ENCODE measurements at regions not wholly inside any gene's neighbourhood (a gene's known extent, or its start where the extent isn't known, plus 50 kb on each side); places are given as distances from the start of the nearest gene placed in this dataset.

DNA sequence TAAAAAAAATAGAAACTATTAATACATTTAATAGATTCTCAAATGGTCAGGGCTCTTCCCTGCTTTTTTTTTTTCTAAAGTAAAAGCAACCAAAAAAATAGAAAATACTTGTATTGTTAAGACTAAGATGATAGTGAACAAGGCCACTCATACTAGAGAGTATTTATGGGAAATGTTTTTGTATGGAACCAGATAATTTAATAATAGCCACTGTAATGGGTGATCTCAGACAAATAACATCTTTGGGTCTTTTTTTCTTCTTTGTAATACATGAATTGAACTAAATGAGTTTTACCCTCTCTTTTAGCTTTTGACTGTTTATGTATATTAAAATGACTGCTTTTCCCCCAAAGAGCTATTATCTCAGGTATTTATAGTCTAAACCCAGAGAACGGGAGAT is 92.1 kb upstream of the ELOVL6 start:
- Histone ChIP-seq H3K9me3 (ENCODE audit: control insufficient read depth, low read depth, low read length) (no peaks in the 10 kb centered on the region), H3K27me3 (ENCODE audit: control insufficient read depth, insufficient read depth, low read length) (no peaks in the 10 kb centered on the region), H3K27ac (ENCODE audit: low read length) (no peak overlapping the region), H3K4me3 (ENCODE audit: low read length) (no peak overlapping the region), H3K4me1 (ENCODE audit: control insufficient read depth, insufficient read depth, low read length) (no peaks in the 10 kb centered on the region), H3K36me3 (ENCODE audit: control insufficient read depth, insufficient read depth, low read length) (no peaks in the 10 kb centered on the region)
- DNase-seq: no peak
- no CpG with 5 or more reads among the region's 1 CpG for WGBS (ENCODE audit: insufficient coverage, low lambda C conversion rate)

DNA sequence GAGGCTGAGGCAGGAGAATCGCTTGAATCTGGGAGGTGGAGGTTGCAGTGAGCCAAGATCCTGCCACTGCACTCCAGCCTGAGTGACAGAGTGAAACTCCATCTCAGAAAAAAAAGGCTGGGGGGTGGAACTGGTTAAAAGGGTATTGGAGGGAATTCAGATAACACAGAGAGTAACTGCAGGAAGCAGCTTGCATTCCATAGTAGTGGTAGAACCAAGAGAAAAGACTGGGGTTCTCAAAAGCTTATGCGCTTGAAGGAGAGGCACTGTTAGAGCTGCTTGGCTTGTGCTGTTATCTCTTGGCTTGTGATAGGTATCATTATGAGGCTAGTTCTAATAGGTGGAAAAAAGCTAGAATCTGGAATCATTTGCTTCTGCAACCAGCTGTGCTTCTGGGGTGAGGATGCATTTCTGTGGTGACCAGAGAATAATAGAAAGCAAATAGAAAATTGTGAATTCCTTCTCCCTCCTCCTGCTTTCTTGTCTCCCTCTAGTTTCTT is 91.2 kb upstream of the ELOVL6 start:
- H3K9me3 ChIP-seq (ENCODE audit: control insufficient read depth, low read depth, low read length): no peaks in the 10 kb centered on the region
- H3K27ac ChIP-seq (ENCODE audit: low read length): no peak overlapping the region
- no CpG with 5 or more reads among the region's 2 CpGs for WGBS (ENCODE audit: insufficient coverage, low lambda C conversion rate)
- no peaks in the 10 kb centered on the region for H3K4me1 ChIP-seq (ENCODE audit: control insufficient read depth, insufficient read depth, low read length)
- no peaks in the 10 kb centered on the region for H3K27me3 ChIP-seq (ENCODE audit: control insufficient read depth, insufficient read depth, low read length)
- no peak overlapping the region for H3K4me3 ChIP-seq (ENCODE audit: low read length)
- no peak for DNase-seq
- H3K36me3 ChIP-seq (ENCODE audit: control insufficient read depth, insufficient read depth, low read length): no peaks in the 10 kb centered on the region

DNA sequence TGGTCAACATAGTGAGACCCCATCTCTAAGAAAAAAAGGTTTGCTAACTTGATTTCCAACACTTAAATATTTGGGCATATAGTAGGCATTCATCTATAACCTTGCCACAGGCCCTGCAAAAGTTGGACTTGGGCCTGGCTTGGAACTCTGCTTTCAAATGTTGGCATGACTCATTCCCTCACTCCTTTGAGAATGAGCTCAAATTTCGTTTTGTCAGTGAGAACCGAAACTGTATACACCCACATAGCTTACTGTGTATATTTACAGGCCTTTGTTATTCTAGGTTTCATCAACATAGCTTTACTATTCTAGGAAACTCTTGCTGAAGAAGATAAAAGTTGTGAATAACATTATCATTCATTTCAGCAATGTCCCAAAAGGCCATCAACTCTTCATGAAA is 88.7 kb upstream of the ELOVL6 start:
- Histone ChIP-seq H3K4me1 (ENCODE audit: control insufficient read depth, insufficient read depth, low read length) (no peaks in the 10 kb centered on the region), H3K4me3 (ENCODE audit: low read length) (no peak overlapping the region), H3K27me3 (ENCODE audit: control insufficient read depth, insufficient read depth, low read length) (no peaks in the 10 kb centered on the region), H3K36me3 (ENCODE audit: control insufficient read depth, insufficient read depth, low read length) (no peaks in the 10 kb centered on the region), H3K9me3 (ENCODE audit: control insufficient read depth, low read depth, low read length) (no peaks in the 10 kb centered on the region), H3K27ac (ENCODE audit: low read length) (no peak overlapping the region)
- 40% methylated on average over 2 of the region's 2 CpGs for WGBS (ENCODE audit: insufficient coverage, low lambda C conversion rate)
- DNase-seq: no peak

DNA sequence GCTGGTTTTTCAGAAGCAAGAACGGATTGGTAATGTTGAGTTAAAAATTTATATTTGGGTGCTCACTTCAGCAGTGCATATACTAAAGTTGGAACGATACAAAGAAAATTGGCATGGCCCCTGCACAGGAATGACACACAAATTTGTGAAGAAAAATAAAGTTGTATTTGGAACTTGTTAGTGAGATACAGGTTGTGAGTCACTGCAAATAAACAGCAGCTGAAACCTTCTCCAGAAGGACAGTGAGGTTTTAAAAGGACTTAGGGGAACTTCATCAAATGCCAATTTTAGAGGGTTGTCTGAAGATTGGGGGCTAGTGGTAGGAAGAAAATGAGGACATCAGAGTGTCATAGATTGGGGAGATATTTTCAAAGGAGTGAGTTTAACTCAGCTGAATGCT is 79.7 kb upstream of the ELOVL6 start:
- Histone ChIP-seq H3K36me3 (ENCODE audit: control insufficient read depth, insufficient read depth, low read length) (no peaks in the 10 kb centered on the region), H3K27ac (ENCODE audit: low read length) (no peak overlapping the region), H3K9me3 (ENCODE audit: control insufficient read depth, low read depth, low read length) (no peaks in the 10 kb centered on the region), H3K4me3 (ENCODE audit: low read length) (no peak overlapping the region), H3K4me1 (ENCODE audit: control insufficient read depth, insufficient read depth, low read length) (no peaks in the 10 kb centered on the region), H3K27me3 (ENCODE audit: control insufficient read depth, insufficient read depth, low read length) (no peaks in the 10 kb centered on the region)
- no peak for DNase-seq
- 95% methylated on average over 2 of the region's 2 CpGs for WGBS (ENCODE audit: insufficient coverage, low lambda C conversion rate)

DNA sequence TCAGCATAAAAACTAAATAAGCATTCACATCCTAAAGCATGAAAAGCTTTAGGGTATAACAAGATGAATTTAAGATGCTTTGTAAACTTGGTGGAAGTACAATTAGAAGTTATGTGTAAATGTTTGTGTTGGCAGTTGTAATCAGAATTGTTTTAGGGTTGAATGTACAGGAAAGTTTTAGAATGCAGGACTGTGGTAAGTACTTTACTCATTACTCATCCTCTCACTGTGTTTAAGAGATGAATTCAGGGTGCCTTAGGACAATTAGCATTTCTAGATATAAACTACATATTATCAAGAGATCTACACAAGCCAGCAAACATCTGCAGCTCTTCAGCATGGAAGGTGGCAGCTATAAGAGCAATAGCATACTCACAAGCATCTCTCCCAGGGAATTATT is 77.5 kb upstream of the ELOVL6 start:
- Histone ChIP-seq H3K36me3 (ENCODE audit: control insufficient read depth, insufficient read depth, low read length) (no peaks in the 10 kb centered on the region), H3K4me3 (ENCODE audit: low read length) (no peak overlapping the region), H3K27ac (ENCODE audit: low read length) (no peak overlapping the region), H3K9me3 (ENCODE audit: control insufficient read depth, low read depth, low read length) (no peaks in the 10 kb centered on the region), H3K4me1 (ENCODE audit: control insufficient read depth, insufficient read depth, low read length) (no peaks in the 10 kb centered on the region), H3K27me3 (ENCODE audit: control insufficient read depth, insufficient read depth, low read length) (no peaks in the 10 kb centered on the region)
- DNase-seq: no peak

DNA sequence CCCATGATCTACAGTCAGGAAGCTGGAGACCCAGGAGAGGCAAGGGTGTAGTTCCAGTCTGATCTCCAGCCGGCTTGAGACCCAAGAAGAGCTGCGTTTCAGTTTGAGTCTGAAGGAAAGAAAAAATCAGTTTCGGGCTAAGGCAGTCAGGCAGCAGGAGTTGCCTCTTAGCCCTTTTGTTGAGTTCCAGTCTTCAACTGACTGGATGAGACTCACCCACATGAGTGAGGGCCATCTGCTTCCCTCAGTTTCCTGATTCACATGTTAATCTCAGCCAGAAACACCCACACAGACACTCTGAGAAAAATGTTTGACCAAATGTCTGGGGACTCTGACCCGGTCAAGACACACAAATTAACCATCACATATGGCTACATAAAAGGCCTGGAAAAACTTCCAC is 73.6 kb upstream of the ELOVL6 start:
- no peaks in the 10 kb centered on the region for H3K4me1 ChIP-seq (ENCODE audit: control insufficient read depth, insufficient read depth, low read length)
- no peaks in the 10 kb centered on the region for H3K27me3 ChIP-seq (ENCODE audit: control insufficient read depth, insufficient read depth, low read length)
- no peak for DNase-seq
- no CpG with 5 or more reads among the region's 4 CpGs for WGBS (ENCODE audit: insufficient coverage, low lambda C conversion rate)
- H3K27ac ChIP-seq (ENCODE audit: low read length): no peak overlapping the region
- no peaks in the 10 kb centered on the region for H3K36me3 ChIP-seq (ENCODE audit: control insufficient read depth, insufficient read depth, low read length)
- no peak overlapping the region for H3K4me3 ChIP-seq (ENCODE audit: low read length)
- no peaks in the 10 kb centered on the region for H3K9me3 ChIP-seq (ENCODE audit: control insufficient read depth, low read depth, low read length)

DNA sequence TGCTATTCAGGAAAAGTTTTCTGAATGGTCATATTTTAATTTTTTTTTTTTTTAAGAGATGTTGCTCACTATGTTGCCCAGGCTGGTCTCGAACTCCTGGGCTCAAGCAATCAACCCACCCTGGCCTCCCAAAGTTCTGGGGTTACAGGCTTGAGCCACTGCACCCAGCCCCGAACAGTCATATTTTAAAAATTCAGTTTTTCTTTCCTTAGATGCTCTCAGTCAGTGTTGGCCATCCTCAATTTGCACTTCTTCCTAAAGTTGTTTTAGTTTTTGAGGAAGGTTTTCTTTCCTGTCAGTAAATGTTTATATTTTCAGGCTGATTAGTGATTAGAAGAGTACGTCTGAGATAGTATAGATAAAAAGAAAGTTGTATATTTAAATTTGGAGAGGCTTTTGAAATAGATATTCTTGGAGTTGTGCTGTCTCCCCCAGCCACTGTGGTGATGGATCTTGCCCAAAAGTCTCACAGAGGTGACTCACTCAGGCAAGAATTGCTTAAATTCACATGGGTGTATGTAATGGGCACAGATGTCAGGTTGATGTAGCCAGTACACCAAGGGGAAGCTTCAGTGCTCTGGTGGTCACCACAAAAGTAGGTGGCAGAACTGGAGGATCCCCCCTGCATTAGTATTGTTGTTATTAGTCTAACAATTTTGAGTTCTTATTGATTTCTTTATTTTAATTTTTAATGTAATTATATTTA is 72.2 kb upstream of the ELOVL6 start:
- Histone ChIP-seq H3K27me3 (ENCODE audit: control insufficient read depth, insufficient read depth, low read length) (no peaks in the 10 kb centered on the region), H3K36me3 (ENCODE audit: control insufficient read depth, insufficient read depth, low read length) (no peaks in the 10 kb centered on the region), H3K9me3 (ENCODE audit: control insufficient read depth, low read depth, low read length) (no peaks in the 10 kb centered on the region), H3K4me3 (ENCODE audit: low read length) (no peak overlapping the region), H3K4me1 (ENCODE audit: control insufficient read depth, insufficient read depth, low read length) (no peaks in the 10 kb centered on the region), H3K27ac (ENCODE audit: low read length) (no peak overlapping the region)
- 33% methylated on average over 1 of the region's 3 CpGs for WGBS (ENCODE audit: insufficient coverage, low lambda C conversion rate)
- no peak for DNase-seq

DNA sequence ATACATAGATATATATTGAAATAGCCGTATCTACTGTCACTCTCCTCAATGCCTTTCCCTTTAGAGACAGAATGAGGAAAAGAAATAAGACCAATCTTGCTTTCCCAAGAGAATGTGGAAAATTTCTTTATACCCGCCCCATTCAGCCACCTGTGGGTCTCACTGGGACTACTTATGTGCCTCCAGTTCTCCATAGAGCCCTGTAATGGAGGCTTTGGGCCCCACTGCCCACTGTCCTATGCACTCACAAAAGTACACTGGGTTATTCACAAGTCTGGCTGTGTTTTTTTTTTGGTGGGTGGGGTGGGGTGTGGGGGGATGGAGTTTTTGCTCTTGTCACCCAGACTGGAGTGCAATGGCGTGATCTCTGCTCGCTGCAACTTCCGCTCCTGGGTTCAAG is 70.4 kb upstream of the ELOVL6 start:
- no peak for DNase-seq
- H3K4me3 ChIP-seq (ENCODE audit: low read length): no peak overlapping the region
- no peaks in the 10 kb centered on the region for H3K4me1 ChIP-seq (ENCODE audit: control insufficient read depth, insufficient read depth, low read length)
- H3K9me3 ChIP-seq (ENCODE audit: control insufficient read depth, low read depth, low read length): no peaks in the 10 kb centered on the region
- no peaks in the 10 kb centered on the region for H3K36me3 ChIP-seq (ENCODE audit: control insufficient read depth, insufficient read depth, low read length)
- no peaks in the 10 kb centered on the region for H3K27me3 ChIP-seq (ENCODE audit: control insufficient read depth, insufficient read depth, low read length)
- H3K27ac ChIP-seq (ENCODE audit: low read length): no peak overlapping the region
- no CpG with 5 or more reads among the region's 5 CpGs for WGBS (ENCODE audit: insufficient coverage, low lambda C conversion rate)

DNA sequence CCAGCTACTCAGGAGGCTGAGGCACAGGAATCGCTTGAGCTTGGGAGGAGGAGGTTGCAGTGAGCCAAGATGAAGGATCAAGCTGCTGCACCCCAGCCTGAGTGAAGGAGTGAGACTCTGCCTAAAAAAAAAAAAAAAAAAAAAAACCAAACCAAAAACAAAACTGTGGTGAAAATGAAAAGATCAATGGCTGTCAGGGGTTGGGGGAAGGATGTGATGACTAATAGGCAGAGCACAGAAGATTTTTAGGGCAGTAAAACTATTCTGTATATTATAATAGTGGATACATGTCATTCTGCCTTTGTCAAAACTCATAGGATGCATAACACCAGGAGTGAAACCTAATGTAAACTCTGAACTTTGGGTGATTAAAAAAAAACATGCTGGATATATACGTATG is 69.9 kb upstream of the ELOVL6 start:
- no peaks in the 10 kb centered on the region for H3K27me3 ChIP-seq (ENCODE audit: control insufficient read depth, insufficient read depth, low read length)
- H3K9me3 ChIP-seq (ENCODE audit: control insufficient read depth, low read depth, low read length): no peaks in the 10 kb centered on the region
- no peaks in the 10 kb centered on the region for H3K36me3 ChIP-seq (ENCODE audit: control insufficient read depth, insufficient read depth, low read length)
- no peak for DNase-seq
- no peaks in the 10 kb centered on the region for H3K4me1 ChIP-seq (ENCODE audit: control insufficient read depth, insufficient read depth, low read length)
- H3K27ac ChIP-seq (ENCODE audit: low read length): no peak overlapping the region
- no CpG with 5 or more reads among the region's 2 CpGs for WGBS (ENCODE audit: insufficient coverage, low lambda C conversion rate)
- no peak overlapping the region for H3K4me3 ChIP-seq (ENCODE audit: low read length)

DNA sequence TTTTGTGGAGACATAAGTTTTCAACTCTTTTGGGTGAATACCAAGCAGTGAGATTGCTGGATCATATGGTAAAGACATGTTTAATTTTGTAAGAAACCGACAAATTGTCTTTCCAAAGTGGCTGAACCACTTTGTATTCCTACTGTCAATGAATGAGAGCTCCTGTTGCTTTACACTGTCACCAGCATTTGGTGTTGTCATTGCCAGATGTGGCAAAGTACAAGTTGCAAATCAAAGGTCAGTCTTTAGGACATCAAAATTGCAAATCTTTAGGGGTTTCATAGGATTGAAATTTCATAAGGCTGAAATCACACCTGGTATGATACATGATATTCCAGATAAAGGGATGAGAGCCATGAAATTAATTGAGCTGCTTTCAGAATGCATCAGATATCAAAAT is 67.7 kb upstream of the ELOVL6 start:
- no peaks in the 10 kb centered on the region for H3K27me3 ChIP-seq (ENCODE audit: control insufficient read depth, insufficient read depth, low read length)
- WGBS (ENCODE audit: insufficient coverage, low lambda C conversion rate): no CpG with 5 or more reads among the region's 1 CpG

DNA sequence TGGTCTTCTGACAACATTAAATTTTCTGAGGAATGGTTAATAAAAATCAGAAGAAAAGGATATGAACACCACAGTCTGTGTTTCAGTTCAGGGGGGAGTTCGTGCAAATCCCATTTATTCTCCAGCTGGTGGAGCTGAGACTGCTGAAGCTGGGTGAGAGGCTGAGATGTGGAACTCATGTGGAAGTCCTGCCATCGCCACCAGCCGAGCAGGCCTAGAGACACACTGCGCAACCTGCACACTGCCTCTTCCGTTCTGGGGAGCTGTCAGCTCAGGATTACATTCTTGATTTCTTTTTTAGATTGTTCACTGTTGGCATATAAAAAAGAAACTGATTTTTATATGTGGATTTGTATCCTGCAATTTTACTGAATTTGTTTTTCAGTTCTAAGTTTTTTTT is 66.6 kb upstream of the ELOVL6 start:
- Histone ChIP-seq H3K9me3 (ENCODE audit: control insufficient read depth, low read depth, low read length) (no peaks in the 10 kb centered on the region), H3K4me1 (ENCODE audit: control insufficient read depth, insufficient read depth, low read length) (no peaks in the 10 kb centered on the region), H3K27me3 (ENCODE audit: control insufficient read depth, insufficient read depth, low read length) (no peaks in the 10 kb centered on the region), H3K27ac (ENCODE audit: low read length) (no peak overlapping the region), H3K4me3 (ENCODE audit: low read length) (no peak overlapping the region), H3K36me3 (ENCODE audit: control insufficient read depth, insufficient read depth, low read length) (no peaks in the 10 kb centered on the region)
- 100% methylated on average over 2 of the region's 5 CpGs for WGBS (ENCODE audit: insufficient coverage, low lambda C conversion rate)
- no peak for DNase-seq

More for the DNA sequence above, 67.7 kb upstream of the ELOVL6 start:
- no peak for DNase-seq
- Histone ChIP-seq H3K4me3 (ENCODE audit: low read length) (no peak overlapping the region), H3K9me3 (ENCODE audit: control insufficient read depth, low read depth, low read length) (no peaks in the 10 kb centered on the region), H3K27ac (ENCODE audit: low read length) (no peak overlapping the region), H3K4me1 (ENCODE audit: control insufficient read depth, insufficient read depth, low read length) (no peaks in the 10 kb centered on the region), H3K36me3 (ENCODE audit: control insufficient read depth, insufficient read depth, low read length) (no peaks in the 10 kb centered on the region)

Measured in large intestine (tissue), 3 donors.